Kidney epithelial cell (primary cell): ENCODE measurements at regions not wholly inside any gene's neighbourhood (a gene's known extent, or its start where the extent isn't known, plus 50 kb on each side); places are given as distances from the start of the nearest gene placed in this dataset.
A peak's percentile ranks its signal among the peaks of the same experiment; 100 is the strongest.

Experiments used
- DNase-seq: peaks from one replicate; pipeline ENCODE4 v3.0.0-alpha.2; 2010; ENCODE audit warnings: low read depth
- H3K27me3 ChIP-seq: 2 replicates; pipeline ENCODE4 v1.6.0; 2011; ENCODE audit warnings: low read length; ENCODE audit not compliant: control insufficient read depth, insufficient read depth
- H3K36me3 ChIP-seq: 2 replicates; pipeline ENCODE4 v1.5.1; 2011; ENCODE audit warnings: low read length; ENCODE audit not compliant: control insufficient read depth, insufficient read depth
- H3K4me3 ChIP-seq: 2 replicates; pipeline ENCODE4 v1.5.1; 2011; ENCODE audit warnings: low read depth, mild to moderate bottlenecking, control low read depth, low read length
- CTCF ChIP-seq: IDR thresholded peaks from 2 replicates; pipeline ENCODE4 v1.5.1; 2011; ENCODE audit warnings: mild to moderate bottlenecking, moderate library complexity, low read length, control low read depth, inconsistent platforms; ENCODE audit not compliant: insufficient read depth, poor library complexity, severe bottlenecking

- Histone ChIP-seq H3K36me3 (no peaks in the 10 kb centered on the region), H3K27me3 (peaks cover 11% of the 10 kb centered on the region)
- no peak for TF ChIP-seq CTCF
These were observed 152.1 kb upstream of the SOX21 start for GRCh38 chr13:94864474-94864873.

GRCh38 chr13:94860981-94861407, 148.6 kb upstream of the SOX21 start:
- peak overlapping the region; percentile 19 for H3K4me3 ChIP-seq
- TF ChIP-seq CTCF, result no peak
- DNase-seq, result no peak
- no peaks in the 10 kb centered on the region for H3K36me3 ChIP-seq
- peaks cover 11% of the 10 kb centered on the region for H3K27me3 ChIP-seq

More at GRCh38 chr13:94864474-94864873, 152.1 kb upstream of the SOX21 start:
- no peak for DNase-seq
- H3K4me3 ChIP-seq, result no peak overlapping the region

GRCh38 chr13:94859811-94860210, 147.5 kb upstream of the SOX21 start:
- no peak for DNase-seq
- Histone ChIP-seq H3K27me3 (peaks cover 11% of the 10 kb centered on the region), H3K4me3 (no peak overlapping the region), H3K36me3 (no peaks in the 10 kb centered on the region)
- no peak for TF ChIP-seq CTCF

GRCh38 chr13:94859278-94859691, 146.9 kb upstream of the SOX21 start:
- Histone ChIP-seq H3K36me3 (no peaks in the 10 kb centered on the region), H3K27me3 (peaks cover 7% of the 10 kb centered on the region), H3K4me3 (no peak overlapping the region)
- no peak for TF ChIP-seq CTCF
- DNase-seq, result no peak

- Histone ChIP-seq H3K4me3 (no peak overlapping the region), H3K36me3 (no peaks in the 10 kb centered on the region), H3K27me3 (peaks cover 7% of the 10 kb centered on the region)
- no peak for TF ChIP-seq CTCF
- no peak for DNase-seq
These were observed 146.5 kb upstream of the SOX21 start for GRCh38 chr13:94858856-94859255.

- no peak for TF ChIP-seq CTCF
- H3K27me3 ChIP-seq, result no peaks in the 10 kb centered on the region
- H3K4me3 ChIP-seq, result no peak overlapping the region
- H3K36me3 ChIP-seq, result no peaks in the 10 kb centered on the region
- DNase-seq, result no peak
These were observed 142.3 kb upstream of the SOX21 start for GRCh38 chr13:94854688-94855087.
